Renal pelvis (tissue), 1 donor: ENCODE measurements at regions not wholly inside any gene's neighbourhood (a gene's known extent, or its start where the extent isn't known, plus 50 kb on each side); places are given as distances from the start of the nearest gene placed in this dataset.

Experiments used
- DNase-seq: peaks from one replicate; pipeline ENCODE4 v3.0.0-alpha.2; 2013

DNA sequence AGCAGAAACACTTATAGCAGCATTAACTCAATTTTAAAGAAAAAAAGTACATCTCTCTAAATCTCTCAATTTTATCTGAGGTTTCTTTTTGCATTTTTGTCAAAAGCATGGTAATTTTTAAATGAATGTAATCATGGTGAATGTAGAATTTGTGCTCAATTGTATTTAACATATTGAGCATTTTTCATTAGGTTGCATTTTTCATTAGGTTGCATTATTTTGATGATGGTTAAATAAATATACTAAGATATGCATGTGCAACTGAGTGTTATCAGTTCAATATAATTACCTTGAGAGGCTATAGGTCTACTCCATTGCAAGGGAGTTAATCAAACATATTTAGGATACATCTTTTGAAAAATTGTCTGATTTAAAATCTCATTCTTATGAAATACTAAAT is 355.1 kb upstream of the SPTLC3 start:
- no peak for DNase-seq

DNA sequence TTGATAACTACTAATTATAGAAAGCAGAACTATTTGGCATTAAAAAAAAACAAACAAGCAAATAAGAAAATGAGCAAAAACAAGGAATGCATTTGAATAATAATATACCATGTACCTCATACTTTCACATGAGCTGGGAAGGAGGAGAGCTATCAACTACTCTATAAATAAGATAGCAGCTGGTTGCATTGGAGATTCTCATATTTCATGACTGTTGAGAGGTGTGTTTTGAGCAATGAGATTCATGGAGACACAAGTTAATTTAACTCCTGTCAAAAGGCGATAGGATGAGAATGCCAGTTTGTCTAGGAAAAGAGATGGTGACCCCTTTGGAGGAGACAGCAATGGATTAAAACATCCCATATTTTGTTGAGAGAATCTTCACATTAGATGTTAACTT is 348.8 kb upstream of the SPTLC3 start:
- no peak for DNase-seq

DNA sequence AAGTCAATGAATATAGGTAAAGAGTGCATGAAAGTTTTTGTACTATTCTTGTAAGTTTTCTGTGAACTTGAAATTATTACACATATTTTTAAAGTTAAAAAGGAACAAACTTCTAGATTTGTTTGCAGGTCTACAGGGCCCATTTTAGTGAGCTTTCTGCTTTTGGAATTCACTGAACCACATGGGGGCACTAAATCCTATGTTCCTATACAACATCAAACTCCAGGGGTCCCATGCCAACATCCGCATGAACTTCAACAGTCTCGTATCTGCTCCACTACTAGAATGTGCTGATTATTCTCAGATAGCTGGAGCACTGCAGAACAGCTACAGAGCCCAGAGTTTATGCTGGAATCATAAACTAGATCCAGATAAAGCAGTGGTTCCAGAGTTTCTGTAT is 347.9 kb upstream of the SPTLC3 start:
- DNase-seq, result no peak

DNA sequence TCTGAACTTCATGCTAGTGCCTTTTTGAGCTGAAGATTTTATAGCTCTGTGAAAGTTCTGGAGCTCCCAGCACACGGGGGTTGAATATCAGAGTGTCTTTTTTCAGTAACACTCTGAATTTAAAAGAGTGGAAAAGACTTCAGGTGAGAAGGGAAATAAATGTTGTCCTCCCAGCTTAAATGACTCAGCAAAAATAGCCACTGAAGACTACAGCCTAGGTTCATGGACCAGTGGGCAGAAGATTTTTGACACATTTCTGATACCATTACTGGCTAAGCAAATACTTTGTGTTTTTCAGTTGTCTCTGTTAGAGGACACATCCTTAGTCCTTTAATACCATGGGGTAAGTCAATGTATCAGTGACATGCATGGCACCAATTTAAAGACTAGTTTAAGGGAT is 338.5 kb upstream of the SPTLC3 start:
- DNase-seq, result no peak

DNA sequence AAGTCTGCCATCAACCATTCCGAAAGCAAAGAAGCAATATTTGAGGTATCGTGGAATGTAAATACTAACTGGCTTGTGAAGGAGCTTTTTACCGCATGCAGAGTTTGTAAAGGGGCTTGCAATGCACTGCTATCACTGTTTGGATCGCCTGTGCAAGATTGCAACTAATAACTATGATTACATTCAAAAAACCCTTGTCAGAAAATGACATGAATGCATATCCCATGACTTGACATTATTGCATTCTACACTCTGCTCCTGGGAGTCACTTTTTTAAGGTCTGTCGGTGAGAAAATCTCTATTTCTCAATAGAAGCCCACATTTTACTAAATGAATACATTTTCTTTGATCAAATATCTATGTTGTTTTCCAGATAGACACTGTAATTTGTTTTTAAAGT is 335.4 kb upstream of the SPTLC3 start:
- no peak for DNase-seq

DNA sequence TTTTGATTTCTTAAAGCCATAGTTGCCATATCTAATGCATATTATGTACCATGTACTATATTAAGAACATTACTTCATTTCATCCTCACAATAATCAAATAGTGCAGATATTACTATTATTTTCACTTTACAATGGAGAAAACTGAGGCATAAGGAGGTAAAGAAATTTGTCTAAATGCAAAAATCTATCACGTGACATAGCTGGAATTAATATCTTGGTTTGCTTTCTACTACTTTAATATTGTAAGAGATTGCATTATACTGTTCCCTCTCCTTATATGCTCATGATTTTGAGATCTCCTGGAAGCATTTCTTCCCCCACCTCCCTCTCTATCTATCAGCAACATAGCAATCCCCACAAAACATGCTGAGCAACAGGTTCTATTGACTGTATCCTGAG is 330.8 kb upstream of the SPTLC3 start:
- DNase-seq, result no peak

DNA sequence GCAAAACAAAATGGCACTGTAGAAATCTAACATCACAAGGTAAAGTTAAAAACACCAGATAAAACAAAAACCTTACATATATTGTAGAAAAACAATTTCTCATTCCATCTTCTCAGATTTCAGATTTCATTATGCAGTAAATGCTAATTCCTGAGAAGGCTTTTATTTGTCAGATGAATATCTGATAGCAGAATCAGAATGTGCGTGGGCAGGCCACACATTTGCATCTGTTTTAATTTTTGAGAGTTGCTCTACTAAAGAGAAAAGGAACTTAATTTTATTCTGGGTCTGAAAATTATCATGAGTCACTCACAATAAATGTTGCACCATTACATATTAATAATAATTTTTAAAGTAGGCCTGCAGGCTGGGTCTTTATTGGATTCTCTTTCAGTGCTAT is 329.3 kb upstream of the SPTLC3 start:
- DNase-seq, result no peak

DNA sequence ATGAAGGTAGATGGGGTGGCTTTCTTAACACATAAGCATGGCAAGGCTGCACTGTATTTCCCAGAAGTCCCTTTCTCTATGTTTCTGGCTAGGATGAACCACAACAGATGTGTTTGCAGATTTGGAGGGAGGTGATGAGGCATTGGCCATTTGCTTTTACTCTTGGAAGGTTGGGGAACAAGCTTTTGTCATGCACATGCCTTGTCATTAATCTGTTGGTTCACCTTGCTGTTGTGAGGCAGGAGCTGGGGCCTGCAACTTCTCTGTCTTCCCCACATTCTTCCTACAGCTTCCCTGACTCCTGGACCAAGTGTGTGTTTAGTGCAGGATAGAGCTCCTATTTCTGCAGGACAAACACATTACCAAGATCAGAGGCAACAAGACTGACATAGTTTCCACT is 326.2 kb upstream of the SPTLC3 start:
- DNase-seq, result no peak

DNA sequence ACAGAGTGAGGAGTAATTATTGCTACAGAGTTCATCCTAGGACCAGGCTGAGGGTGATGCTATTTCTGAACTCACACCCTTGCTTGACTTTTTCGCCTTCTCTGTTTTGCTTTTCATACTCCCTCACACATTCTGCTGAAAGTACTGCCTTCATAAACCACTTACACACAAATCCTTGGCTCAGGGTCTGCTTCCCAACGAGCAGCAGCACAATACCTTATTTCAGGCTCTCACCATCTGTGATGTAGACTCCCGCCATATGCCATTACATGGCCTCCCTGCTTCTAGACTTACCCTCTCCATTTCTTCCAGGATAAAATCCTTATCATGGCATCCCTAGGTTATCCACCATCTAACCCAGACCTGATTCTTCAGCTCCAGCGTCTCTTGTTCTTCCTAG is 321.3 kb upstream of the SPTLC3 start:
- DNase-seq, result no peak

DNA sequence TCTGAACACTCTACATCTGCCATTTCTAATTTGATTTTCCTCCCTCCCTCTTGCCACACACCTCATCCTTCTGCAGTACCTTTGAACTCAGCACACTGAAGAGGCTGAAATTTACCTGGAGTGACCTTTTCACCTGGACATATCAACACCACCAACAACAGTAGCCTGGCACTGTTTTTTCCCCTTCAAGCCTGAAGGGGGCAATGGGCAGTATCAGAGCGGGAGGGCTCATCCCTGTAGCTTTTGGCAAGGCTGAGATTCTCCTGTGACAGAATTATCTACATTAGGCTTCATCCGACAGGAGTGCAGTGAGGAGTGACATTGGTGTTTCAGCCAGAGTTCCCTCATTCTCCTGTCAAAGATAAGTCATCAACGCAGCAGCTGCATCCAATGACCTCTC is 312.8 kb upstream of the SPTLC3 start:
- DNase-seq, result no peak

DNA sequence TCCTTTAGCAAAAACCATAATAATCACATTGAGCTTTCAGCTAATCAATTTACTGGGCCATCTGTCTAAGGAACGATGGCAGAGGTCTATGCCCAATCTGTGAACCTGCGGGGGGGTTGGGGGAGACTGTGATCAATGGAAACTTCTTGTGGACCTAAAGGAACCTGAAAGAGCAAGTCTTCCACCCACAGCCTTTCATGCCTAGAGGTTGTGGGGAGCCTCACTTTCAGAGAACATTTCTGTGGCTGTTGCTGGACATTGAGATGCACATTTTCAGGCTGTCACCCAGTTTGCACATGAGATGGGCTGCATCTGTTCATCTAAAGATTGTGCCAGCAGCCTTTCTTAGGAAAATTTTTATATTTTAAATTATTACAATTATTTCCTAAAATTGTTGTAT is 310.0 kb upstream of the SPTLC3 start:
- no peak for DNase-seq

DNA sequence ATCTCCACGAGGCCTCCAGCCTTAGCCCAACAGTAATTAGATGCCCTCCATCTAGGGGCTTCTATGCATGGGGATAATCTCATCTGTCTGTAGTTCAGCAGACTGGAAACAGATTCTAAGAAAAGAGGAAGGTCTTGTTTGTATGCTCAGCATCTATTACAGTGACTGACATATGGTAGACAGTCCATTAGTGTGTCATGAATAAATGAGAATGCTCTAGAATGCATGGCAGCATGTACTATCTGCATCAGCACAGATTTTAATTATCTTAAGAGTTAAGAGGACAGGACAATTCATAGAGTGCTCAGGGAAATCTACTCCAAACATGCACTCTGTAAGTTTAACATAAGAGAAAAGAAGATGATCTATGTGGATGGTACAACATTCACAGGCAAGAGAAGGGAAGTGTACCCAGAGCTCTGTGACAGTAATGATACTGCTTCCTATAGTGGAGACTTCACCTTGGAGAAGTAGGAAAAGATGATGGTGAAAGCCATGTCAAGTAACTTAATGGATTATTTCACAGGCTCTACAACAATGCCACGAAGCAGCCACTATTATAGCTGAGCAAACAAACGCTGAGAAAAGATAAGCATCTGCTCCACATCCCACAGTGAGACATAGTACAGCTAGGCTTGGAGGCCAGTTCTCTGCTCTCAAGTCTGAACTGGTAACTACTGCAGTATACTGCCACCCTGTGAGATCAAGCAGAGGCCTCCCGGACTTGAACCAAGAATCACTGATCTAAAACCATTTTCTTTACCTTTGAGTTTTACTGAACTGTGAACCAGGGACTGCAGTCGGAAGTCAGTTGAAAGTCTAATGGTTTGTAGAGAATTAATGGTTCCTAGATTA is 309.2 kb upstream of the SPTLC3 start:
- no peak for DNase-seq

DNA sequence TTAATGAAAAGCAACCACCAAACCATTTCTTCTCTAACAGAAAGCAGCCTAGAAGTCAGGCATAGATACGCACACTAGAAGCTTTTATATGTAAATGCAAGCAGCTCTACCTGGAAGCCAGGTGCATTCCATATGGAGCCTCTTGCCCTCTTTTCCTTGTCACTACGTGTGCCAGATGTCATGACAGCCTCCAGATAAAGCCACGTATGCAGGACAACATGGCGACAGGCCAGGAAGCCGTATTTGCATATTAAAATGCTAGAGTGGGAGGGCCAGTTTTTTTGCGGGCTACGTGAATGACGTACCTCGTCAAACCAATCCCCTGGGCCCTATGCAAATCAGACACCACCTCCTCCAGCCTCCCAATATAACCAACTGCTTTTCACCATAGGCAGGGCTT is 308.1 kb upstream of the SPTLC3 start:
- no peak for DNase-seq

DNA sequence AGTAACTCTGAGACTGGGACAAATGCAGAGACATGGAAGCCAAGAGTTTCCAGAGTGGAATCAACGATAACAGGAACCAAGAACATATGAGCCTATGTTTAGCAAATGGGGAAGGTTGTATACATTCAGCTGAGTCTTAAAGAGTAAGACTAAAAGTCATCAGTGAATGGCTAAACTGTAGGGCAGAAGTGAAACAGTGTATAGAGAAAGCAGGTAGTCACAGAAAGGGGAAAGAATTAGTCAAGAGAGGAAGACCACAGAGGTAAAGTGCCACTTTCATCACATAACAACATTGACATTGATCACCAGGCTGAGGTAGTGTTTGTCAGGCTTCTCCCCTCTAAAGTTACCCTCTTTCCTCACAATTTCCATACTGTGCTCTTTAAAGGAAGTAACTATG is 306.5 kb upstream of the SPTLC3 start:
- no peak for DNase-seq

DNA sequence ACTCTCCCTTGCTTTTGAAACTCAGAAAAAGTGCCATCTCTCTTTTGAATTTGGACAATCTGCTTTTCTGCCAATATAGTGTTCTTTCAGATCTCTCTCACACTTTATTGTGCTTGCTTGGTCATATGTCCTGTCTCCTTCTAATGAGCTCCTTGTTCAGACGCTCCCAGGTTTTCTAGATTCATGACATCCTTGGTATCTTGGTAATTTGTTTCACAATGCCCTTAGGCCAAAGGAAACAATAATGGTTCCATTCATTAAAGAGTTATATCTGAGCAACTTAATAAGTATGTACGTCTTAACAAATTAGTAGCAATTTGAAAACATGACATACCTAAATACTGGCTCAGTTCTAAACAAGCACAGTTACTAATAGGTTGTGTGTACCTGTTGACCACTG is 293.4 kb upstream of the SPTLC3 start:
- DNase-seq, result no peak

DNA sequence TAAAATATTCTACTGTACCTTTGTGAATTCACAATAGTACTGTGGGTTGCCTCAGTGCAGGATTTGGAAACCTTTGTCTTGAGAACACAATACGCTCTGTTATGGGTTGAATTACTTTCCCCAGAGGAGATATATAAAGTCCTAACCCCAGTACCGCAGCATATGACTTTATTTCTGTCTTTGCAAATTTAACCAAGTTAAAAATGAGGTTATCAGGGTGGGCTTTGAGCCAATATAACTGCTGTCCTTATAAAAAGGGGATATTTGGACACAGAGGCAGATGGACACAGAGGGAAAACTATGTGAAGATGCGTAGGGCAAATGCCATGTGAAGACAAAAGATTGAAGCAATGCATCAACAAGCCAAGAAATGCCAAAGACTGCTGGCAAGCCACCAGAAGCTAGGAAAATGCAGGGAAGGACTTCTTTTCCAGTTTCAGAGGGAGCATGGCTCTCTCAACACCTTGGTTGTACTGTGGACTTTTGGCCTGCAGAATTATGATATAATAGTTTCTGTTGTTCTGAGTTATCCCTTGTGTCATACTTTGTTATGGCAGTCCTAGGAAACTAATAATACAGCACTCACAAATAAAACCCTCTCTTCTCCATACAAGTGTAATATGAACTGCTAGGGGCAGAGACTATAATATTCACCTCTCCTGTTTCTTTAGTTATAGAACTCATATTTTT is 292.6 kb upstream of the SPTLC3 start:
- DNase-seq, result no peak

DNA sequence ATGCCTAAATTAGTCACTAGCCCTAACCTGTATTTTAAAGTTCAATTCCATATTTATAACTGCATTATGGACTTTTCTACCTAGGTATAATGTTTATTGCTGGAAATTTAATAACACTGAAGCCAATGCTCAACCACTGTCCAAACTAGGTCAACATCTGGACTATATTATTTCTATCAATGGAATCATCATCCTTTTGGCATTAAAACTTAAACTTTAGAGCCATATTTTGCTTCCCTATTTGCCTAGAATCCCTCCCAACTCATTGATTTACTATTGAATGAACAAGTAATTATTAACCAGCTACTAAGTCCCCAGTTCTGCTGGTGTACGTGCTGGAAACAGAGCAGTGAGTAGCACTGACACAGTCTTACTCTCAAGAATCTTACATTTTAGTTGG is 291.7 kb upstream of the SPTLC3 start:
- DNase-seq, result no peak

DNA sequence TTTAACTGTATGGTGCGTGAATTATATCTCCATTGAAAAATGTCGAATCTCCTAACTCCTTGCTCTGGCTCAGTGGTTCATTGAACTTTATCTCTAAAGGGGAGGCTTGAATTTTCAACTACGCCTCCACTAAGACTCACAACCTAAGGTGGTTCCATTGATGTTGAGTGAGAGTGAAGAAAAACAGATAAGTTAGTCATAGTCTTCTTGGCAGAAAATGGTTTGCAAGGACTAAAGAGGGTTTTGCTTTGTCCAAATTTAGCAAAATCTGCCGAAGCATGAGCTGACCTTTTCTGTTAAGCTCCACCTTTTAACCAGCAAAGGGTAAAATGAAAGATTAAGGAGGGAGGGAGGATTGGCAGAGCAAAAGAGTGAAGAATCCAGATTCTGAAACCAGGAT is 290.2 kb upstream of the SPTLC3 start:
- no peak for DNase-seq

DNA sequence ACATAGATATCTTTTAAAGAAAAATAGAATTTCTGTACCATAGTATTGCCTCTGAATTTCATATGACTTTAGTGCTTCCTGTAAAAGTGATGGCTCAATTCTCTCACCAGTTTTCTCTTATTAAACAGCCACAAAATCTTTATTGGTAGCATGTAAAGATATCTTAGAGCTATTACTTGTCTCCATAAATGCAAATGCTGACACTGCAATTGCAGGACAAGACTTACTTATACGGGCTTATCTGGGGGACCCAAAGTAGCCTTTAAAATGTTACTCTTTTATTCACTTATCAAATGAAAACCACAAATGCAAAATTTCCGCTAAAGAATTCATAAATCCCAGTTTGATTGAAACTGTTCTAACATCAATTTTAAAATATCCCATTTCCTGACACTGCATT is 287.1 kb upstream of the SPTLC3 start:
- no peak for DNase-seq

DNA sequence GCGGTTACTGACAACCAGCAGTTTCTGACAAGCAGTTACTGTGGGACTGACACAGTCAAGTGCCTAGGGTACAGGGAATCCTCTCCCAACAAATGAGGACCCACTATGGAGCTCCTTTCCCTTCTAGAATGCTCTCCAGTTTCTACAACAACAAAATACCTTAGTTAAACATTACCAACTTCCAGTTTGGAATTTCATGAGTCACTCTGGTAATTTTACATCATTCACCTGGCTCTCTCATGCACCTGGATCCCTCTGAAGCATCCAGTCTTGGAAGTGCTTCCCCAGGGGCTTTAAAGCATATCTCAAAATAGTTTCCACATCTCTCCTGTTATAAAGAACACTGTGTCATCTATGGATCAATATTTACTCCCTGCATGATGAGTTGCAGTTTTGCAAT is 286.7 kb upstream of the SPTLC3 start:
- DNase-seq, result peak; percentile 44

DNA sequence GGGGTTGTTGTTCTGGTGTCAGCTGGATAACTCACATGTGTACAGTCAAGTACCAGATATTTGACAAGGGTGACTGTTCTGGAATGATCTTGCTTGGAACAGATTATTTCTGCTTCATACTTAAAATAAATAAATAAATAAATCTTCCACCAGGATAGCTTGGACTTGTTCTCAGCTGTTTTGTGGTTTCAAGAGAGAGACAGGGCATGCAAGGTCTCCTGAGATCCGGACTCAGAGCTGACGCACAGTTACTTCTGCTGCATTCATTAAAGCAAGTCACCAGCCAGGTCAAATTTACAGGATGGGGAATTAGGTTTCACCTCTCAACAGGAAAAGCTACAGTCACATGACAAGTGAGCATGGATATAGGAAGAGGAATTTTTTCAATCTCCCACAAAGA is 285.0 kb upstream of the SPTLC3 start:
- DNase-seq, result no peak

DNA sequence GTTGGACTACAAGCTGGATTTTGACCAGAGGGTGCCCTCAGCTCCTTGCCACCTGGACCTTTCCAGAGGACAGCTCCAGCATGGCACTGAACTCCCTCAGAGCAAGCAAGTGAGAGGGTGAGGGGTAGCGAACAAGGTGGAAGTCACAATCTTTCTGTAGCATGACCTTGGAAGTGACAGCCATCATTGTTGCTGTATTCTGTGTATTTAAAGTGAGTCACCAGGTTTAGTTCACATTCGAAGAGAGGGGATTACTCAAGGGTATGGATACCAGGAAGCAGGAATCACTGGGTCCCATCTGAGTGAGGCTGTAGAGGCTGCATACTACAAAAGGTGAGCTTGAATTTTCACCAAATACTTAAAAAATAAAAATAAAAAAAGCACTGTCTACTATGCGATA is 280.0 kb upstream of the SPTLC3 start:
- no peak for DNase-seq

DNA sequence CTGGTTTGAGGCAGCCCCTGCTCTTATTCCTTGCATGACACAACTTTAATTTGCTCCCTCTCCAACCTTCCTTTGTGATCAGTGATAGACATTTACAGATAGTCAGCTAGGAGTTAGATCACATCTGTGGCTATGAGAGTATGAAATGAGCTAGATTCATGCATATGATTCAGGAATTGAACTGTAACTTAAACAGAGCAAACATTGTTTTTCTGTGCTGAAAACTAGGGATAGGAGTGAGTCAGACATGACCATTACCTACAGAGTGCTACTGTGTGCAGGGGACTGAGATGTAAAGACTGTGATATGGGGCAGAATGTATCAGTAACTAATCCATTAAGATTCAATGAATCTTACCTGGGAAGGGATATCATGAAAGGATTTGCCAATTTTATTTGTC is 279.4 kb upstream of the SPTLC3 start:
- DNase-seq, result no peak

DNA sequence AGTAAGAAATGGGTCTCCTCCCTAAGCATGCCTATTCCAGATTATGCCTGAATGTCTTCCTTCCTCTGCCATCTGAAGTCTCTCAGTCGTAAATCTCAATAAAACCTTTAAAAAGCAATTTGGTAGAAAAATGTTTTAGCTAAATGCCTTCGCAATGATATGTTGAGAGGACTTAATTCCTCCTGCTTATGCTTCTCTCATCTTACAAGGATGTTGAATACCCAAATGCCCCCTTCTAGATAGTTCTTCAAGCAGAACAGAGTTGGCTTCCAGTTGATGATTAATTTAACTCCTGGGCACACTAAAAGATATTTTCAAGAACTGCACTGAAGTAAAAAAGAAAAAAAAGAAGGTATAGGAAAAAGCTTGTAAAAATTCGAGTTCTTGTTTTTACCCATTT is 275.0 kb upstream of the SPTLC3 start:
- DNase-seq, result peak; percentile 36
